Activated naive CD4-positive, alpha-beta T cell treated with anti-CD3 and anti-CD28 coated beads, Interleukin-2, amount 50 U/mL, for 24 hours (primary cell): ENCODE measurements at regions not wholly inside any gene's neighbourhood (a gene's known extent, or its start where the extent isn't known, plus 50 kb on each side); places are given as distances from the start of the nearest gene placed in this dataset.

Experiments used
- H3K27ac Mint-ChIP-seq: one replicate; pipeline ENCODE4 v1.8.0; 2021; ENCODE audit warnings: mild to moderate bottlenecking, mixed read lengths
- H3K27me3 Mint-ChIP-seq: one replicate; pipeline ENCODE4 v1.8.0; 2021; ENCODE audit warnings: mixed read lengths
- H3K36me3 Mint-ChIP-seq: one replicate; pipeline ENCODE4 v1.8.0; 2021; ENCODE audit warnings: mixed read lengths
- H3K4me1 Mint-ChIP-seq: one replicate; pipeline ENCODE4 v1.8.0; 2021; ENCODE audit warnings: mixed read lengths
- H3K4me3 Mint-ChIP-seq: one replicate; pipeline ENCODE4 v1.8.0; 2021; ENCODE audit warnings: mild to moderate bottlenecking, mixed read lengths
- H3K9me3 Mint-ChIP-seq: one replicate; pipeline ENCODE4 v1.8.0; 2021; ENCODE audit warnings: mixed read lengths

GRCh38 chr3:67860429-67860828, 206.0 kb upstream of the SUCLG2 start:
- no peak overlapping the region for H3K4me3 Mint-ChIP-seq
- no peak overlapping the region for H3K27ac Mint-ChIP-seq
- no peaks in the 10 kb centered on the region for H3K36me3 Mint-ChIP-seq
- no peaks in the 10 kb centered on the region for H3K27me3 Mint-ChIP-seq
- H3K4me1 Mint-ChIP-seq = peaks cover 10% of the 10 kb centered on the region
- no peaks in the 10 kb centered on the region for H3K9me3 Mint-ChIP-seq

- Mint-ChIP-seq H3K9me3 (no peaks in the 10 kb centered on the region), H3K27ac (no peak overlapping the region), H3K27me3 (no peaks in the 10 kb centered on the region), H3K36me3 (peaks cover 2% of the 10 kb centered on the region), H3K4me1 (peaks cover 10% of the 10 kb centered on the region), H3K4me3 (no peak overlapping the region)
Measured at GRCh38 chr3:67858492-67858891, 204.1 kb upstream of the SUCLG2 start.

GRCh38 chr3:67856718-67857117, 202.3 kb upstream of the SUCLG2 start:
- Mint-ChIP-seq H3K4me3 (no peak overlapping the region), H3K27ac (no peak overlapping the region), H3K4me1 (peaks cover 10% of the 10 kb centered on the region), H3K27me3 (no peaks in the 10 kb centered on the region), H3K9me3 (no peaks in the 10 kb centered on the region), H3K36me3 (peaks cover 2% of the 10 kb centered on the region)

- no peaks in the 10 kb centered on the region for H3K9me3 Mint-ChIP-seq
- H3K4me1 Mint-ChIP-seq = peaks cover 10% of the 10 kb centered on the region
- no peaks in the 10 kb centered on the region for H3K27me3 Mint-ChIP-seq
- H3K27ac Mint-ChIP-seq = no peak overlapping the region
- no peak overlapping the region for H3K4me3 Mint-ChIP-seq
- peaks cover 2% of the 10 kb centered on the region for H3K36me3 Mint-ChIP-seq
Measured at GRCh38 chr3:67854663-67855062, 200.3 kb upstream of the SUCLG2 start.

GRCh38 chr3:67853520-67853919, 199.1 kb upstream of the SUCLG2 start:
- no peak overlapping the region for H3K4me3 Mint-ChIP-seq
- H3K27ac Mint-ChIP-seq = no peak overlapping the region
- H3K36me3 Mint-ChIP-seq = peaks cover 2% of the 10 kb centered on the region
- peaks cover 7% of the 10 kb centered on the region for H3K4me1 Mint-ChIP-seq
- no peaks in the 10 kb centered on the region for H3K27me3 Mint-ChIP-seq
- no peaks in the 10 kb centered on the region for H3K9me3 Mint-ChIP-seq

- Mint-ChIP-seq H3K27me3 (no peaks in the 10 kb centered on the region), H3K27ac (no peak overlapping the region), H3K36me3 (no peaks in the 10 kb centered on the region), H3K4me3 (no peak overlapping the region), H3K4me1 (no peaks in the 10 kb centered on the region), H3K9me3 (no peaks in the 10 kb centered on the region)
Measured at GRCh38 chr3:67848299-67848698, 193.9 kb upstream of the SUCLG2 start.

- no peak overlapping the region for H3K4me3 Mint-ChIP-seq
- no peaks in the 10 kb centered on the region for H3K9me3 Mint-ChIP-seq
- no peaks in the 10 kb centered on the region for H3K4me1 Mint-ChIP-seq
- H3K36me3 Mint-ChIP-seq = no peaks in the 10 kb centered on the region
- H3K27me3 Mint-ChIP-seq = no peaks in the 10 kb centered on the region
- no peak overlapping the region for H3K27ac Mint-ChIP-seq
Measured at GRCh38 chr3:67846166-67846565, 191.8 kb upstream of the SUCLG2 start.

- Mint-ChIP-seq H3K9me3 (peaks cover 5% of the 10 kb centered on the region), H3K27ac (no peak overlapping the region), H3K36me3 (peaks cover 17% of the 10 kb centered on the region), H3K4me3 (no peak overlapping the region), H3K4me1 (no peaks in the 10 kb centered on the region), H3K27me3 (no peaks in the 10 kb centered on the region)
Measured at GRCh38 chr3:67832817-67833216, 178.4 kb upstream of the SUCLG2 start.

- no peaks in the 10 kb centered on the region for H3K27me3 Mint-ChIP-seq
- H3K4me3 Mint-ChIP-seq = no peak overlapping the region
- no peaks in the 10 kb centered on the region for H3K4me1 Mint-ChIP-seq
- peaks cover 11% of the 10 kb centered on the region for H3K9me3 Mint-ChIP-seq
- H3K36me3 Mint-ChIP-seq = peaks cover 20% of the 10 kb centered on the region
- H3K27ac Mint-ChIP-seq = no peak overlapping the region
Measured at GRCh38 chr3:67831262-67831661, 176.8 kb upstream of the SUCLG2 start.

GRCh38 chr3:67828486-67829010, 174.1 kb upstream of the SUCLG2 start:
- no peak overlapping the region for H3K27ac Mint-ChIP-seq
- H3K4me3 Mint-ChIP-seq = no peak overlapping the region
- H3K9me3 Mint-ChIP-seq = peaks cover 11% of the 10 kb centered on the region
- H3K27me3 Mint-ChIP-seq = no peaks in the 10 kb centered on the region
- peaks cover 11% of the 10 kb centered on the region for H3K36me3 Mint-ChIP-seq
- H3K4me1 Mint-ChIP-seq = no peaks in the 10 kb centered on the region

GRCh38 chr3:67821135-67821534, 166.7 kb upstream of the SUCLG2 start:
- H3K4me3 Mint-ChIP-seq = no peak overlapping the region
- peaks cover 2% of the 10 kb centered on the region for H3K36me3 Mint-ChIP-seq
- H3K27ac Mint-ChIP-seq = no peak overlapping the region
- H3K9me3 Mint-ChIP-seq = peaks cover 5% of the 10 kb centered on the region
- H3K4me1 Mint-ChIP-seq = peaks cover 4% of the 10 kb centered on the region
- no peaks in the 10 kb centered on the region for H3K27me3 Mint-ChIP-seq

GRCh38 chr3:67819447-67819846, 165.0 kb upstream of the SUCLG2 start:
- peaks cover 2% of the 10 kb centered on the region for H3K36me3 Mint-ChIP-seq
- no peak overlapping the region for H3K27ac Mint-ChIP-seq
- peaks cover 5% of the 10 kb centered on the region for H3K9me3 Mint-ChIP-seq
- H3K27me3 Mint-ChIP-seq = no peaks in the 10 kb centered on the region
- peaks cover 4% of the 10 kb centered on the region for H3K4me1 Mint-ChIP-seq
- H3K4me3 Mint-ChIP-seq = no peak overlapping the region

- no peaks in the 10 kb centered on the region for H3K9me3 Mint-ChIP-seq
- H3K4me3 Mint-ChIP-seq = no peak overlapping the region
- H3K4me1 Mint-ChIP-seq = no peaks in the 10 kb centered on the region
- H3K27me3 Mint-ChIP-seq = no peaks in the 10 kb centered on the region
- H3K36me3 Mint-ChIP-seq = no peaks in the 10 kb centered on the region
- H3K27ac Mint-ChIP-seq = no peak overlapping the region
Measured at GRCh38 chr3:67809370-67809935, 155.0 kb upstream of the SUCLG2 start.

- no peak overlapping the region for H3K4me3 Mint-ChIP-seq
- H3K27ac Mint-ChIP-seq = no peak overlapping the region
- H3K9me3 Mint-ChIP-seq = peaks cover 1% of the 10 kb centered on the region
- H3K36me3 Mint-ChIP-seq = peaks cover under 1% of the 10 kb centered on the region
- no peaks in the 10 kb centered on the region for H3K4me1 Mint-ChIP-seq
- no peaks in the 10 kb centered on the region for H3K27me3 Mint-ChIP-seq
Measured at GRCh38 chr3:67808906-67809305, 154.5 kb upstream of the SUCLG2 start.

- Mint-ChIP-seq H3K9me3 (peaks cover 7% of the 10 kb centered on the region), H3K36me3 (peaks cover 11% of the 10 kb centered on the region), H3K27ac (no peak overlapping the region), H3K27me3 (no peaks in the 10 kb centered on the region), H3K4me3 (no peak overlapping the region), H3K4me1 (no peaks in the 10 kb centered on the region)
Measured at GRCh38 chr3:67804578-67804977, 150.2 kb upstream of the SUCLG2 start.

GRCh38 chr3:67804089-67804488, 149.7 kb upstream of the SUCLG2 start:
- H3K27me3 Mint-ChIP-seq = no peaks in the 10 kb centered on the region

GRCh38 chr3:67798412-67798811, 144.0 kb upstream of the SUCLG2 start:
- Mint-ChIP-seq H3K9me3 (peaks cover 1% of the 10 kb centered on the region), H3K27me3 (no peaks in the 10 kb centered on the region), H3K4me3 (no peak overlapping the region), H3K27ac (no peak overlapping the region), H3K4me1 (no peaks in the 10 kb centered on the region), H3K36me3 (peaks cover 5% of the 10 kb centered on the region)

More at GRCh38 chr3:67804089-67804488, 149.7 kb upstream of the SUCLG2 start:
- H3K4me1 Mint-ChIP-seq = no peaks in the 10 kb centered on the region
- H3K36me3 Mint-ChIP-seq = peaks cover 11% of the 10 kb centered on the region
- peaks cover 7% of the 10 kb centered on the region for H3K9me3 Mint-ChIP-seq
- H3K4me3 Mint-ChIP-seq = no peak overlapping the region
- H3K27ac Mint-ChIP-seq = no peak overlapping the region
